ENCODE measurements at regions not wholly inside any gene's neighbourhood (a gene's known extent, or its start where the extent isn't known, plus 50 kb on each side); places are given as distances from the start of the nearest gene placed in this dataset.

DNA sequence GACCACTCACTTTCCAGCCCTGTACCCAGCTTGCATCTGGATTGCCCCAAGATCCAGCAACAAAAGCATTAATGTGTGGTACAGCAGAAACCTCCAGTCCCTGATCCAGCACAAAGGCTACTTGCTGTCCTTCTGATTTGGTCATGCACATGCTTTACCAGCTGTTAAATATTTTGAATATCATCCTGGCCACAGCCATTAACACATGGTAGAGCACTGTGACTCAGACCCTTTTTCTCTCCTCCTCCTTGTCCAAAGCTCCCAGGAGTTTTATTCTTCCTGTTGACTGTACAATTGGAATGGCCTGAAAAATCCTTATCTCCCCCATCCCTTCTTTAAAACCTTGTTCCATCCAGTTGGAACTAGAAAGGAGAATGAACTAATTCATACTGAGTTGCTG is 419.7 kb upstream of the TNP1 start:
- TF ChIP-seq, protein P1, sequence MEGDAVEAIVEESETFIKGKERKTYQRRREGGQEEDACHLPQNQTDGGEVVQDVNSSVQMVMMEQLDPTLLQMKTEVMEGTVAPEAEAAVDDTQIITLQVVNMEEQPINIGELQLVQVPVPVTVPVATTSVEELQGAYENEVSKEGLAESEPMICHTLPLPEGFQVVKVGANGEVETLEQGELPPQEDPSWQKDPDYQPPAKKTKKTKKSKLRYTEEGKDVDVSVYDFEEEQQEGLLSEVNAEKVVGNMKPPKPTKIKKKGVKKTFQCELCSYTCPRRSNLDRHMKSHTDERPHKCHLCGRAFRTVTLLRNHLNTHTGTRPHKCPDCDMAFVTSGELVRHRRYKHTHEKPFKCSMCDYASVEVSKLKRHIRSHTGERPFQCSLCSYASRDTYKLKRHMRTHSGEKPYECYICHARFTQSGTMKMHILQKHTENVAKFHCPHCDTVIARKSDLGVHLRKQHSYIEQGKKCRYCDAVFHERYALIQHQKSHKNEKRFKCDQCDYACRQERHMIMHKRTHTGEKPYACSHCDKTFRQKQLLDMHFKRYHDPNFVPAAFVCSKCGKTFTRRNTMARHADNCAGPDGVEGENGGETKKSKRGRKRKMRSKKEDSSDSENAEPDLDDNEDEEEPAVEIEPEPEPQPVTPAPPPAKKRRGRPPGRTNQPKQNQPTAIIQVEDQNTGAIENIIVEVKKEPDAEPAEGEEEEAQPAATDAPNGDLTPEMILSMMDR (IDR thresholded peaks at IDR 0.05): no peak
- TF ChIP-seq POLR2A (IDR thresholded peaks at IDR 0.05) (no peak), POLR2AphosphoS5 (IDR thresholded peaks at IDR 0.05) (peak in 1 of 3 donors; percentile 12), EP300 (IDR thresholded peaks at IDR 0.05) (no peak)
